HG02981 (cell line): ENCODE measurements at regions not wholly inside any gene's neighbourhood (a gene's known extent, or its start where the extent isn't known, plus 50 kb on each side); places are given as distances from the start of the nearest gene placed in this dataset.

Experiments used
- ATAC-seq: cut with Tn5 transposase; IDR thresholded peaks from one replicate; pipeline ENCODE4 v1.9.1; 2021; ENCODE audit warnings: mild to moderate bottlenecking, moderate library complexity; ENCODE audit not compliant: unreplicated experiment

GRCh38 chr9:20012232-20012631, 223.4 kb upstream of the SLC24A2 start:
- no peak for ATAC-seq

DNA sequence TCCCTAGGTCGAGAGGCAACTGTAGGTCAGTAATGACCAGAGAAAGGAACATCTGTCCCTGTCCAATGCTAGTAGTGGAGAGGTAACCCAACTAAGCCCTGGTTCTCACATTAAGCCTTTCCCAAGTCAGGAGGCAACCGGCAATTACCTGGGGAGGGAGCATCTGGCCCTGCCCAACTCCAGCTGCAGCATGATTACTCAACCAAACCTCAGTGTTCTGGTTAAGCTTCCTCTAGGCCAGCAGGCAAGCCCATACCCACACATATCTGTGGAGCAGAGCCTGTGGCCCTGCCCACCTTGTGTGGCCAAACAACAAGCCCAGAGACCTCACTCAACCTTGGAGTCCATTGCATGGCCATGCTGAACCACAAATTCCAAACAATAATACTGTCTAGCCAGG, 220.8 kb upstream of the SLC24A2 start:
- no peak for ATAC-seq

GRCh38 chr9:20002011-20002410, 213.2 kb upstream of the SLC24A2 start:
- no peak for ATAC-seq

GRCh38 chr9:20001058-20001457, 212.2 kb upstream of the SLC24A2 start:
- no peak for ATAC-seq

GRCh38 chr9:19999491-20000057, 210.7 kb upstream of the SLC24A2 start:
- peak; percentile 89 for ATAC-seq

DNA sequence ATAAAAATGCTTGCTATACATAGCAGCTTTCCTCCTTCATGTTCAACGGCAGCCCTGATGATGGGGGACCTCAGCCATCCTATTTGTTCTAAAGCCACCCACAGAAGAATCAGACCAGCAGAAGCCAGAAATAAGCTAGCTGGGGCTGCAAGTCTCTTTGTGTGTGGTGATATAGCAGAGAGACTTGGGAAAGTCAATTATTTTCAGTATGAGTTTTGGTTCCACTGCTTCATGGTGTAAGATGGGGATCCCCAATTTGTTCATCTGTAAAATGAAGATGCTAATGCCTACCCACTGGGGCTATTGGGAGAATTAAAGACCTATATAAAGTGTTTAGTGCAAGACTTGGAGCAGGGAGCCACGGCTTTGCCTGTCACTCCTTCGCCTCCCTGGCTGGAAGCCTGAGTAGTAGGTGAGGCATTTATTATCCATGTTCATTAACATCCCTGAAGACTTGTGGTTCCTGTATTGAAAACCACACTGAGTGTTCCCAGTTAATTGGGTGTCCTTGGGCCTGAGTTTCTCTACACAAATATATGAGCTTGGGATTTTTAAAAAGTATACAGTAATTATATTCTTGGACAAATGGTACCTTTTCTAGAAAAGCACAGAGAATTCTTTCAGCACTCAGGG, 210.1 kb upstream of the SLC24A2 start:
- peak; percentile 29 for ATAC-seq

- no peak for ATAC-seq
Measured at GRCh38 chr9:19998153-19998552, 209.3 kb upstream of the SLC24A2 start.

GRCh38 chr9:19995619-19996018, 206.8 kb upstream of the SLC24A2 start:
- no peak for ATAC-seq

- ATAC-seq, result no peak
Measured at GRCh38 chr9:19994296-19994695, 205.5 kb upstream of the SLC24A2 start.

DNA sequence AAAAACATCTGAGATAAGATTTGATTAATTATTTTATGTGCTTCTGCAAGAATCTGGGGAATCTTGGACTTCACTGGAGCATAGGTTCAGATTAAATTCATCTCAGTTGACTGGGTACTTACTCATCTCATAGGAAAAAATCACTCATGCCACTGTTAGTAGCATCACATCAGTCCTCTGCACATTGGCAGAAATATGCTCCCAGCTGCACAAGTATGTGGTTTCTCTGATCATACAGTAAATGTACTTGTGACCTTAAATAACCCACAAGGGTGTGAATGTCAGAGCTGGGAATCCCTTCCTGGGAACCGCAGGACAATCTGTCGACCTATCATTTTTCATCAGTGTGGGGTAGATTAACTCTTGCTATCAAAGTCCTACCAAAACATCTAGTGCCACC, 203.7 kb upstream of the SLC24A2 start:
- ATAC-seq, result no peak

DNA sequence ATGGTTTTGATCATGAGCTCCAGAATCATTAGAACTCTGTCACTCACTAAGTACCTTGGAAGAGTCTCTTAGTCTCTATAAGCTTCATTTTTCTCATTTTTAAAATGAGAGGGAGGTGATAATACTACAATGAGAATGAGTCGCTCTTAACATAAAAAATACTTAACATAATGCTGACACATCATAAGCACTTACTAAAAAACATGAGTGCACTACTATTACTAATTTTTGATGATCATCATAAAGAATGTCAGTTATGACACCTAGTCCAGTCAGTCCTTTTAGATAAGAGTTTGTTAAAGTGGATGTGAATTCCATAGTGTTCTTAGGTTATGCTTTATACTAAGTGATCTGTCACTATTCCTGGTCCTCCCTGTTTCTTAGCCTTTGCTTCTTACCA, 200.4 kb upstream of the SLC24A2 start:
- no peak for ATAC-seq

DNA sequence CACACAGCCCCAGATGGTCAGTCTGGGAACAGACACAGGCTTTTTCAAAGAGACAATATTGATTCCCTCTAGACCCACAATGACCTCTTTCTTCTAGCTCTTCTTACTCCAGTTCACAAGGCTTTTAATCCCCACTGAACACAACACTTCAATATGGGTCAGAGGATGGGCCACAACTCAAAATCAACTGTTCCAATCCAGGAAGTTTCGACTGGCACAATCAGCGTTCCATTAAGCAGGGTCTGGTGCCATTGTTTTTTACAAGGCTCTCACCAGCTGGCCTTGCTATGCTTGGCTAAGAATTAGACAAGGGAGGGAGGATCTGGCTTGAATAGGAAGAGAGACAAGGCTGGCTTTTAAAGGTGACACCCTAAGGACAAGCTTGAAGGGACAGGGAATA, 199.4 kb upstream of the SLC24A2 start:
- no peak for ATAC-seq

- no peak for ATAC-seq
Measured at GRCh38 chr9:19985081-19985480, 196.2 kb upstream of the SLC24A2 start.

- ATAC-seq, result no peak
Measured at GRCh38 chr9:19976226-19976625, 187.4 kb upstream of the SLC24A2 start.

DNA sequence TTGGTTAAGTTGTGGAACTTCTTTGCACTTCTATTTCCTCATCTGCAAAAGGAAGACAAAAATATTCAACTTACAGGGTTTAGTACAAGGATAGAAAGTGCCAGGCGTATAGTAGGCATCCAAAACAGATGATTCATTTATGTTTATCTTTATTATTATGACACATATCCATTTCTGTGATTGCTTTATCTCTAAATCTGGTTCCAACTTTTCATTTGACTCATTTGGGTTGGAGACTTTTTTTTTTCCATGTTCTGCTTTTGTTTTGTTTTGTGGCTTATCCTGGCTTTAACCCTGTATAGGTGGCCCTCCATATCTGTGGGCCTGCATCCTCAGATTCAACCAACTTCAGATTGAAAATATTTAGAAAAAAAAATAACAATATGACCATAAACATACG, 186.7 kb upstream of the SLC24A2 start:
- no peak for ATAC-seq

DNA sequence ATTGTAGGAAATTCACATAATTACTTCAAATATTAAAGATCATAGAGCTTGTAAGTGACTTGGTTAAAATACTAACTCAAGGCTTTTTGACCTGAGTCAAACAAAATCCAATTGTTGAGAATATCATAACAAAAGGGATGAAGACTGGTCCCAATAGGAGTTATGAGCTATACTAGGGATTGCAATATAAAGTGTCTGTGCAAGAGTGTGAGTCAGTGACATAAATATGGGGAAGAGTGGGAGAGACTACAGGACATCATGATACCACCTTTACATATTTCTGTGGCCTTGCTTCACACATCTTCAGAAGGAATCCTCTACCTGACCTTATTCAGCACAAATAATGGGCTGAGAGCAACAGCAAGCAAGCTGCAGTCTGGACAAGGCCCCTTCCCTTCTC, 180.9 kb upstream of the SLC24A2 start:
- ATAC-seq, result no peak

- no peak for ATAC-seq
Measured at GRCh38 chr9:19967888-19968459, 179.1 kb upstream of the SLC24A2 start.

DNA sequence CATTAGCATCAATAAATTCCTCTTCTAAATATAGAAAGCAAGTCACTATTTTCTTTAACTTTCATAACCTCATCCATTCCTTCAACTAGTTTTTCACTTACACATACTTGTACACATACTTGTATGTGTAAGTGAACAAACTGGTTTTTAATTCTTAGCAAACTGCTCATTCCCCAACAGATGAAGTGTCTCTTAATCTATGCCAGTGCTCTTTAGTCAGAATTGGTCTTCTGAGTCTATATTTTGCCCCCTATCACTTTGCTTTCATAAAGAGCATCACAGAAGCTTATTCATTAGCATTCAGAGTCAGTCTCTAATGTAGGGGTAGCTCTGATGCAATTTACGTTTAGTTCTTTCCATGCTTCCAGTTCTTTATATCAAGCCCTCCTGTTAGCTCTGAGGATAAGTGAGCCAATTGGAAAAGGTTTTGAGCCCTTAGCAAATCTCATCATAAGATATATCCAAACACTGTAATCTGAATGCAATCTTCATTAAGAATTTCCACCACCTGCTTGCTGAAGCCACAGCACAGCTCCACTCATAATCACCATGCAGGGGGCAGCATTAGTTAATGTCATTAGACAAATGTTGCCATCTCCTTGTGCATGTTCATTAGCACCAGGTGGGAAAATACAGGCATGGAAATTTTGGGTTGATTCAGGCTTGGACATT, 178.5 kb upstream of the SLC24A2 start:
- ATAC-seq, result no peak

DNA sequence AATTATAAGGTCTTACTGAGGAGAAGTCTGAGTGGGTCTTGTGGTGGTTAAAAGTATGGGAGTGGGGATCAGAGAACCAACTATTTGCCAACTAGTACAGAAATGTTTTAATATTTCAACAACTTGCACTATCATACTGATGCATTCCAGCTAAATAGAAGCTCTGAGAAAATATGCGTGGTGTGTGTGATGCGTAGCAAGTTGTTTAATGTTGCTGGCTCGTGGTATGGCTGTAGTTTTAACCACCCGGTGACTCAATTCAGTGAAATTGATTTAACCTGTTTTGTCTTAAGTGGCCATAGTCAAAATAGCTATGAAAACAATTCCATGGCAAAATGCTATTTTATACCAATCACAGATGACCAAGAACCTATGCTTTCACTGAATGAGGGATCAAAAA, 176.5 kb upstream of the SLC24A2 start:
- no peak for ATAC-seq

DNA sequence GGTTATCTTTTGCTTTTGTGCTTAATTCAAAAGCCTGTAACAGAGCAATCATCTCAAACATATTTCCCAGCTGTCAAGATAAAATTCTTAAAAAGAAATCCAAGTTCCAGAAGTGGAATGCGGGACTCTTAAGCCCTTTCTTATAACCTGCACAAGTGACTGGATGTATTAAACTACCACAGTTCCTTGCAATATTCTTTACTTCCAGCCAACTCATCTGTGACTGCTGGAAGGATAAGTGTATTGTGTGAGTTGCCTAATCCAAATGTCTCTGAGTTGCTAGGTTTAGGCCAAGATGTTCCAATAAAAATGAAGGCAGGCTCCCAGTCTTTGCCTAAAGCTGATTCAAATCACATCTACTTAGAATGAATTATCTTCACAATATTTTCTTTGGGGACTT, 159.2 kb upstream of the SLC24A2 start:
- ATAC-seq, result no peak

GRCh38 chr9:19946441-19947109, 157.7 kb upstream of the SLC24A2 start:
- ATAC-seq, result peak; percentile 53

DNA sequence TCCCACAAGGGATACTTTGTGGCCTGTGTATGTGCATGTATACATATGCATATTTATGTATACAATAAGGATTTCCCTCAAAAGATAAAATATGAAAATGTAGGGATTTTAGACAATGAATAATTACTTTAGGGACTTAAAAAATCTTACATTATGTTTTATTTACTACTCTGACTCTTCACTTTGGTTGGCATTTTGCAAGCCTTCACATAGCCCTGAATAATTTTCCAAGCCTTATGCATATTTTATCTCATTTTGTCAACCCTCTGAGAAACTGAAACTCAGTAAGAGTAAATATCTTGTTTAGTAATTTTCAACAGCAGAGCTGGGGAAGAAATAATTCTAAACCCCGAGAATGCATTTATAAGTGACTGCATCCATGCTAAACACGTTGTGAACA, 153.0 kb upstream of the SLC24A2 start:
- ATAC-seq, result no peak
